Stimulated activated CD8-positive, alpha-beta memory T cell treated with anti-CD3 and anti-CD28 coated beads, Interleukin-12 subunit alpha, Interleukin-12 subunit beta, amount 100 ng/mL, for 4 hours (primary cell): ENCODE measurements at regions not wholly inside any gene's neighbourhood (a gene's known extent, or its start where the extent isn't known, plus 50 kb on each side); places are given as distances from the start of the nearest gene placed in this dataset.

Source experiments
- DNase-seq: peaks from one replicate; pipeline ENCODE4 v3.0.0-alpha.2; 2020; ENCODE audit warnings: low read depth

DNA sequence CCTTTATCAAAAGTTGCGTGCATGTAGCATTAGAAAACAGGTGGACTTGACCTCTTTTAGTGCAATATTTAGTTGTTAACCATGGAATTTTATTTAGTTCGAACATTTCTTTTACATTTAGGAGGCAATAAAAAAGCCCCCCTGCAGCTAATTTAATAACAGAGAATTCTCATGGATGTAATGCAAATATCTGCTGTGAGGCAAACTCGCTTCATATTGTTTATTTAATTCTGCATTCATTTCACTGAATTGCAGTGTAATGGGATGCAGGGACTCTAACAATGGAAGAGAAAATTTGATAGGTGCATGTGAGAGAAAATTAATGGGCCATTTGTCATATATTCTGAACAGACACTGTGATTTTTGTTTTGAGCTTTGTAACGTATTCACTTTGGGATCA lies 205.1 kb upstream of the CHD1 start:
- DNase-seq, result no peak

DNA sequence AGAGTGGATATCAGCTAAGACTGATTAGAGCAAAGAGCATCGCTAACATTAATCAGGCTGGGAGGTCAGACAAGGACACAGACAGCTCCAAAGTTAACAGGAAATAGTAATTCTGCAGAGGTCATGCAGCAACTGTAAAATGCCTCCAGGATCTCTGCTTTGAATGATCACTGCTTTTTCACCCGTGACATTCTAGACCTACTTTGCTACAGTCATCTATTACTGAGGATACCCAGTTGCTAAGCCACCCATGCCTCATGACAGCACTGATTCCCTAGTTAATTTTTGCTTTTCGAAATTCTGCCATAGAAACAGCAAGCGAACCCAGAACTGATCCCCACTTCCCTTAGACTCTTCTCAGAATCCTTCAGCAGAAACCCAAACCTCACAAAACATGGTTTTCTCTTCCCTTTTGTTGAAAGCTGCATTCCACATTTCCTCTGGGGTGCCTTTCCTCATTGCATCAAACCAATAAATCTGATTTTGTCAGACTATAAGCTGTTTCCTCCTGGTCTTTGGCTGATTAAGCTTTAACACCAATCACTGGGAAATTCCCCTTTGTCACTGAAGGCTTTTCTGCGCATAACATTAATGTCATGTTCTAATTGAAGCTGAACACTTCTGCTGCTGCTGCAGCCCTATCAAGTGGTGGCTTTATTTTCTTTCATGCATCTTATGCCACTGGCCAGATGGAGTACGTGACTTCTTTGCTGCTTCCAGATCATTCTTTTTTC lies 201.1 kb upstream of the CHD1 start:
- DNase-seq, result no peak

GRCh38 chr5:99122976-99123375 lies 194.2 kb upstream of the CHD1 start:
- DNase-seq, result no peak

DNA sequence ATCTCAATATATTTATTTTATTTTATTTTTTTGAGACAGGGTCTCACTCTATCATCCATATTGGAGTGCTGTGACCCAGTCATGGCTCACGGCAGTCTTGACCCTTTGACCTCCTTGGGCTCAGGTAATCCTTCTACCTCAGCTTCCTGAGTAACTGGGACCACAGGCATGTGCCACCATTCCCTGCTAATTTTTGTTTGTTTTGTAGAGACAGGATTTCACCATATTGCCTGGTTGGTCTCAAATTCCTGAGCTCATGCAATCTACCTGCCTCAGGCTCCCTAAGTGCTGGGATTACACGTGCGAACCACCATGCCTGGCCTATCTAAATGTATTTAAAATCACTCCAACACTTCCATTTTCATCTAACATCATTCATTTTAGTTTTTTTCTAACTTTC lies 190.5 kb upstream of the CHD1 start:
- no peak for DNase-seq

GRCh38 chr5:99116526-99116925 lies 187.7 kb upstream of the CHD1 start:
- no peak for DNase-seq

- no peak for DNase-seq
Observed at GRCh38 chr5:99109894-99110293, 181.1 kb upstream of the CHD1 start.

GRCh38 chr5:99105216-99105615 lies 176.4 kb upstream of the CHD1 start:
- DNase-seq, result no peak

GRCh38 chr5:99104538-99105132 lies 175.8 kb upstream of the CHD1 start:
- no peak for DNase-seq

DNA sequence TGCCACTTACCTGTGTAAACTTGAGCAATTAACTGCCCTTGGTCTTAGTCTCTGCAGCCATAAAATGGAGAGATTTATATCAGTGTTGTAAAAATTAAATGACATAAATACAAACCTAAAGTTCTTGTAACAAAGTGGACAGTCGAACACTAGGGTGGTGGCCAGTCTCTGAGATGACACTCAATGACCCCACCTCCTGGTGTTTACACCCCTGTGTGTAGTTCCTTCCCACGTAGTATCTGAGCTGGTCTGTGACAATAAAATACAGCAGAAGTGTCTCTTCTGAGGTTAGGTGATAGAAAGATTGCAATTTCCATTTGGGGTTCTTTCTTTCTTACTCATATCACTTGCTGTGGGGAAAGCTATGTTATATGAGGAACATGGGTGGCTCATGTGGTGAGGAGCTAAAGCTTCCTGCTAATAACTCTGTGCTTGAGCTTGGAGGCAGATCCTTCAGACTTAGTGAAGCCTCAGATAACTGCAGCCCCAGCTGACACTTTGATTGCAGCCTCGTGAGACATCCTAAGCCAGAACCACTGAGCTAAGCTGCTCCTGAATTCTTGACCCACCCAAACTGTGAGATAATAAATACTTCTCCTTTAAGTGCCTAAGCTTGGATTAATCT lies 173.4 kb upstream of the CHD1 start:
- DNase-seq, result no peak

DNA sequence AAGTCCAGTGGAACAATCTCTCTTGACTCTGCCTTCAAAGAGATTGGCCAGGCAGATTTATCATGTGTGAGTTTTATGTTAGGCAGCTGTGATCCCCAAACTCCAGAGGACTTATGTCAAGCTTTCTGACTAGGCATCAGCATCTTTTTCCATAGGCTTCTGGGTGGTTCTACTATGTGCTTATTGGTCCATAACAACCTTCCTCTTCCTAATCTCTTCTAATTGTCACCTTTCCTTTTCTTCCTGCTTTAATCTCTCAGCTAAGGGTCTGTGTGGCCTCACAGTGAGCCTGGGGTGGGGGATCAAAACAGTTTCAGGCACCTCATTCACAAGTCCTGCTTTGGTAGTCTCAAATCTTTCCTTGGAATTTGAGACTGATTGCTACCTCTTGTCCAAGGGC lies 170.9 kb upstream of the CHD1 start:
- DNase-seq, result no peak

- DNase-seq, result no peak
Observed at GRCh38 chr5:99089822-99090549, 161.2 kb upstream of the CHD1 start.

- DNase-seq, result no peak
Observed at GRCh38 chr5:99088309-99088708, 159.5 kb upstream of the CHD1 start.

DNA sequence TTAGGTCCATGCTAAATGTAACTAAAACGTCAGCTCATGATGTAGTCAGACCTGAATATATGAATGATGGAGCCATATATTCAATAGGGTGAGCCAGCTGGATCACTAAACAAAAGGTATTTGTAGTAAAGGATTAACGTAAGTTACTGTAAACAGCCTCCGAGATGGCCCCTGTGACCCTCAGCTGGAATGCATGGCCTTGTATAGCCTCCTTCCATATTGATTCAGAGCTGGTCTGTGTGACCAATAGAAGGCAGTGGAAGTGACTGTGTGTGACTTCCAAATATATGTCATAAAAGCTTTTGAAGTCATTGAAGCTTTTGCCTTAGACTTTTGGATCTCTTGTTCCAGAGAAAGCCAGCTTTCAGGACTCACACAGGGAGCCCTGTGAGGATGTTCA lies 154.4 kb upstream of the CHD1 start:
- no peak for DNase-seq

- DNase-seq, result no peak
Observed at GRCh38 chr5:99081711-99082110, 152.9 kb upstream of the CHD1 start.

- no peak for DNase-seq
Observed at GRCh38 chr5:99076723-99077640, 148.2 kb upstream of the CHD1 start.

DNA sequence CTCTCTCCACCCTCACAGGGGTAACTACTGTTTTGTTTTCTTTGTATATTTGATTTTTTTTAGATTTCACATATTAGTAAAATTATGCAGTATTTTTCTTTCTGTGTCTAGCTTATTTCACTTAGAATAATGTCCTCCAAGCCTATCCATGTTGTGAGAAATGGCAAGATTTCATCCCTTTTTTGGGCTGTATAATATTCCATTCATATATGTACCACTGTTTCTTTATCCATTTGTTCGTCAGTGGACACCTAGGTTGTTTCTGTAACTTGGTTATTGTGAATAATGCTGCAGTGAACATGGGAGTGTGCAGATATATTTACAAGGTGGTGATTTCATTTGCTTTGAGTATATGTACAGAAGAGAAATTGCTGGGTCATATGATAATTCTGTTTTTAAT lies 144.0 kb upstream of the CHD1 start:
- DNase-seq, result no peak

DNA sequence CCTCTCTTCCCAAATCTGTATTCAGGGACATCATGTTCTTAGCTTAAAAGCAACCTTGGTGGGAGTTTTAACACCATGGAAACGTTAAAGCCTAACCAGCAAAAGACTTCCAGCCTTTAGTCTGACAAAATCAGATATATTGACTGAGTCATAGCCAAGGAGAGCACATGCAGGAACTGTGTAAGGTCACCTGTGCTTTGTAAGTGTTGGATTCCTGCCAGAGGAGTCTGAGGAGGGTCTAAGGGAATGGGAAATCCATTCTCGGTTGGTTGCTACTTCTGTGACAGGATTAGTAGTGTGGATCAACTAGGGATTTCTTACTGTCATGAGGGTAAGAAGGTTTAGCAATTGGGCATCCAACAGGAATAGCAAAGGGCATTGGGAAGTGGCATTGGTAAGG lies 142.0 kb upstream of the CHD1 start:
- no peak for DNase-seq

GRCh38 chr5:99070362-99070761 lies 141.6 kb upstream of the CHD1 start:
- no peak for DNase-seq

- DNase-seq, result no peak
Observed at GRCh38 chr5:99068944-99069650, 140.3 kb upstream of the CHD1 start.

GRCh38 chr5:99063737-99064136 lies 134.9 kb upstream of the CHD1 start:
- no peak for DNase-seq

DNA sequence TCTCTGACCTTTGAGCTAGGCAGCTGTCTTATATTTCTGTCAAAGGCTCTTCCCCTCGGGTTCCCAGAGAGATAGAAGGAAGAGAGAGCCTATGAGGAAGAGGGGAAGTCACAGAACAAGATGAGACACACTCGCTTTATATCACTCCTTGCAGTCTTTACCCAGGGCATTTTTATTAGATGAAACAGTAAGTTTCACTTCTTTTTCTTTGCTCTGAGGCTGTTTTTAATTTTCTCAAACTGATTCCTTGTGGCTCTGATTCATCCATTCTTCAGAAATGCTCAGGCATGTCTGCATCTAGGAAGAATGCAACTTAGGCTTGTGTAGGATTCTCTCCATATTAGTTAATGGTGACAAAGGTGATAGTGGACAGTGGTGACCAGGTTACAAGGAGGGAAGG lies 132.9 kb upstream of the CHD1 start:
- no peak for DNase-seq
